HG02623 (cell line): ENCODE measurements at regions not wholly inside any gene's neighbourhood (a gene's known extent, or its start where the extent isn't known, plus 50 kb on each side); places are given as distances from the start of the nearest gene placed in this dataset.
A peak's percentile ranks its signal among the peaks of the same experiment; 100 is the strongest.

ENCODE experiments used
- ATAC-seq: cut with Tn5 transposase; IDR thresholded peaks from one replicate; pipeline ENCODE4 v1.9.1; 2021; ENCODE audit warnings: moderate library complexity; ENCODE audit not compliant: unreplicated experiment

DNA sequence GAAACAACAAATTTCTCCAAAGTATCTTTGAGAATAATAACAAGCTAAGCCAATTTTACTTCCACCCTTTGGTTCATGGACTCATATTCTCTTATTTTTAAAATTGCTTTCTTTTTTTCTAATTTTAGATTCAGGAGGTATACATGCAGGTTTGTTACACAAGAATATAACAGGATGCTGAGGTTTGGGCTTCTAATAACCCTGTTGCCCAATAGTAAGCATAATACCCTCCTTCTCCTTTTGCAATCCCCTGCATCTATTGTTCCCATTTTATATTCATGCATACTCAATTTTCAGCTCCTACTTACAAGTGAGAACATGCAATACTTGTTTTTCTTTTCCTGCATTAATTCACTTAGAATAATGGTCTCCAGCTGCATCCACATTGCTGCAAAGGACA is 202.3 kb upstream of the FSTL5 start:
- ATAC-seq, result no peak

DNA sequence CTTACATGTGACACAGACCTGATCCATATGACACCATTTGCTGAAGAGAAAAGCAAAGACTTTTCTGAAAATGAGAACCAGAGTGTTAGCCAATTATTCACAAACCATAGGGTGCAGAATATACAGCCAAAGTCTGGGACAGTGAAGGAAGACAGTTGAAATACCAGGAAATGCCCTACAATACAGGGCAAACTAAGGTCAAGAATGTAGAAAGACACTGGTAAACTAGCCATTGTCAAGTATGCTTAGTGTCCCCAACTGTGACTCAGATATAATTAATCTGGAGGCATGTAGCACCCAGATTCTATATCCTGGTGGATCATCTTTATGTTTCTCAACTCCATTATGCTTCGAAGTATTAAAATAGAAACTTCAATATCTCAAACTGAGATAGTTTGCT is 200.9 kb upstream of the FSTL5 start:
- no peak for ATAC-seq

GRCh38 chr4:162360369-162361149 is 196.8 kb upstream of the FSTL5 start:
- ATAC-seq, result no peak

DNA sequence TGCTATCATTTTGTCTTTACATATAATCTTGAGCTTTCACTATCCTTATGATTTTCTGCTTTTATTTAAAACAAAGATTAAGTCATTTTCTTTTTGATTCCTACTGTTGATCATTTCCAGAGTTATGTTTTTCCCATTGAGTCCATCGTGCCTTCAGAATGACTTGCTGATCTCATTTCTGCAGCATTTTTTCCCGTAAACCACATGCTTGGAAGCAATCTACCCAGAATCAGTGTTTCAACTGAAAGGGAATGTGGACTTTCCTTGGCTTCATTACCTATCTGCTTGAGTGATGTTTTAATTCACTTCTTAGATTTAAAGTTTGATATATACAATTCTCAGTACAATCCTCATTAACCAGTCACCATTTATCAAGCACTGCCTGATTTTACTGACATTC is 192.4 kb upstream of the FSTL5 start:
- ATAC-seq, result no peak

DNA sequence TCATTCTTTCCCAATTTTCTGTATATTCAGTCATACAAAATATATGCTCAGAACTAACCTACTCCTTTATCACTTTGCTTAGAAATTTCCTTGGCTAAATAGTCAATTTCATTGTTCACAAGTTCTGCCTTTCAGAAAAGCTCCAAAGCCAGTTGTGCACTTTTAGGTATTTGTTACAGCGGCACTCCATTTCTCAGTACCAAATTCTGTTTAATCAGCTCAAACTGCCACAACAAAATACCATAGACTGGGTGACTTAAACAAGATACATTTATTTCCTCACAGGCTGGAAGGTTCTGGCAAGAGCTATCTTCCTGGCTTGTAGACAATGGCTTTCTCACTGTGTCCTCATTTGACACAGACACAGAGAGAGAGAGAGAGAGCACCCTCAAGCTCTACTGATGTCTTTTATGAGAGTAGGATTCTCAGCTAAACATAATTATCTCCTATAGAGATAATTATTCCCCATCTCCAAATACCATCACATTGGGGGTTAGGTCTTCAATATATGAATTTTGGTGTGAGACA is 188.8 kb upstream of the FSTL5 start:
- no peak for ATAC-seq

DNA sequence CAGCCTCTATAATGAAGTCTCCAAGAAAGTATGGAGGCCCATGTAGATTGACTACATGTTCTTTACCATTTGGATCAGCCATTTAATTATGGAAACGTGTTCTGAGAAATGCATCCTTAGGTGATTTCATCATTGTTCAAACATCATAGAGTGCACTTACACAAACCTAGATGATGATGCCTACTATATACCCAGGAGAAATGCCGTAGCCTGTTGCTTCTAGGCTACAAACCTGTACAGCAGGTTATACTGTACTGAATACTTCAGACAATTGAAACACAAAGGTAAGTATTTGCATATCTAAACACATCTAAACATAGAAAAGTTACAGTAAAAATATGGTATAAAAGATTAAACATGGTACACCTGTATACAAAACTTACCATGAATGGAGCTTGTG is 186.5 kb upstream of the FSTL5 start:
- ATAC-seq, result no peak

- no peak for ATAC-seq
Measured at GRCh38 chr4:162349395-162349794, 185.6 kb upstream of the FSTL5 start.

DNA sequence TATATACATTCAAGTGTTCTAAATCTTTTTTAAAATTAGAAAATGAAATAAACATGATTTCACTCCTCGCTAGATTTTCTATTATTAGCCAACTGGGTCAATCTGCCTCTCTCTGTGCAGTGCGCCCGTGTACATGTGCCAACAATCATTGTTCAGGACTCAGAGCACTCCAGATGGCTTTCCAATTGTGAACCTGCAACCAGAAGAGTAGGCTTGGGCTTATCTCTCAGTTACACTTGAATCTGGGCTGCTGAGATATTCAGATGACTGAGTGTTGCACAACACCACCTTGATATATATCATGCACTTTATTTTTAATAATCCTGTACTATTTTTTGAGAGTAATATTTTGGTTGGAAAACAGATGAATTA is 184.0 kb upstream of the FSTL5 start:
- ATAC-seq, result no peak

- no peak for ATAC-seq
Measured at GRCh38 chr4:162347156-162347841, 183.5 kb upstream of the FSTL5 start.

DNA sequence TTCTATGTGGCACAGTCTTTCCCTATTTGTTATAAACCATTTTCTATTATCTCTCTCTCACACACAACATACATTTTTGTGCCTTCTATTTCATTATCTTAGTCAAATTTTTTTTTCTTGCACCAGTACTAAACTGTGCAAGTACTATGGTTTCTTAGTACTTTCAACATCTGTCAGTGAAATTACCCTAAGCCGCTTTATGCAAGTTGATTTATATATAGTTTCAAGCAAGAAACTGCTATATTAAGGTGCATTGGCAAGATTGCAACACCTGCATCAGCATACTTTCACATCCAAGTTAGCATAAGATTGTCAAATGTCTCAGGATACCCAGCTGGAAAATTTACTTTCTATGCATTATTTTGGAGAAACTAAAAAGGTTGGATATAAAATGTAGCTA is 180.2 kb upstream of the FSTL5 start:
- ATAC-seq, result no peak

- ATAC-seq, result no peak
Measured at GRCh38 chr4:162341533-162341932, 177.7 kb upstream of the FSTL5 start.

DNA sequence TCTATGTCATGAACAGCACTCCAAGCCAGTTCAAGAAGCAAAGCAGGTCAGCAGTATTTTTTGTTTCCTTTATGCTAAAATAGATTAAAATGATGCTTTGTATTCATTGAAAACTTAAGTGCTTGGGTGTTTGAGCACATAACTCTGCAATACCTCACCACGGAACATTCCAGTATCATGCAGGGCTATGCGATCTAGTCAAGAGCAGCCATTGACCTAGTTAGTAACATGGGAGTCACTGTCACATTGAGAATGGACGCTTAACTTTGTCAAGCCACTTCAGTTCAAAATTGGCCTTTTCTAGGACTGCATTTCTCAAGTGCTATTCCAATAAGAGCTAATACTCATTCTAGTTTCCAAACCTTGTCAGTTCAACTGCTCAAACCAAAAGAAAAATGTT is 160.1 kb upstream of the FSTL5 start:
- ATAC-seq, result no peak

- no peak for ATAC-seq
Measured at GRCh38 chr4:162322054-162322453, 158.3 kb upstream of the FSTL5 start.

DNA sequence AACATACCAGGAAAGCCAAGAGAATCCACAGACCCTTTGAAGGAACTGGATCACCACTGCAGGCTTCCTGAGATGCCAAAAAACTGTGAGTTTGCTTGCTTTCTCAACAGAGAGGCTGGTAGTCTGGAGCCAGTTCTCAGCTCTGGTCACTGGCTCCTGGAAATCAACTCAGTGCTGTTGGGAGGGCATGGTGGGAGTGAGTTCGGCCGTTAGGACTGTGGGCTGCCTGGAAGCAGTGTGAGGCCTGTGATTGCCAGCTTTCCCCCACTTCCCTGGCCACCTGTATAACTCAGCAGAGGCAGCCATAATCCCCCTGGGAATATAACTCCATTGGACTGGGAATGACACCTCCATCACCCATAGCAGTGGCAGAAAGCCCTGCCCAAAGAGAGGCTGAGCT is 122.0 kb upstream of the FSTL5 start:
- no peak for ATAC-seq

- ATAC-seq, result no peak
Measured at GRCh38 chr4:162282684-162283083, 118.9 kb upstream of the FSTL5 start.

- peak; percentile 76 for ATAC-seq
Measured at GRCh38 chr4:162274354-162274753, 110.6 kb upstream of the FSTL5 start.

DNA sequence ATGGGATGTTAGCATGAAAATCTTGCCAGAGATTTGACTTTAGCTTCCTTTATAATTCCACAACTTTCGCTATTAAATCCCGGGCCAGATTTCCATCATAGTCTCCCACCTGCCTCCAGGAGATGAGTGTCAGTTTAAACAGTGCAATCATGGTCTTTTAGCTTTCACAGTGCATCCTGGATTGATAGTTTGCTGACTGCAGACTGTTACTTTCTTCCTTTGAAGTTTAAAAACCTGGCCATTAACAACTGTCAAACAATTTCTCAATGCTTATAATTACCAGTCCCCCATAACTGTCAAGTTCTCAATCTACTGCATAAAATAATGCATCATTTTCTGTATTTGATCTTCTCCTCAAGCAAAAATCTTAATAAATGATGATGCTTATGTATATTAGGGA is 108.4 kb upstream of the FSTL5 start:
- no peak for ATAC-seq

DNA sequence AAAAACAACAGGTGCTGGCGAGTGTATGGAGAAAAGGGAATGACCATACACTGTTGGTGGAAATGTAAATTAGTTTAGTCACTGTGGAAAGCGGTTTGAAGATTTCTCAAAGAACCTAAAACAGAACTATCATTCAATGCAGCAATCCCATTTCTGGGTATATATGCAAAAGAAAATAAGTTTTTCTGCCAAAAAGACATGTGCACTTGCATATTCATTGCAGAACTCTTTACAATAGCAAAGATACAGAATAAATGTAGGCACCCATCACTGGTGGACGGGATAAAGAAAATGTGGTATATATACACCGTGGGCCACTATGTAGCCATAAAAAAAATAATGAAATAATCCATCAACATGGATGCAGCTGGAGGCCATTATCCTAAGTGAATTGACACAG is 105.1 kb upstream of the FSTL5 start:
- ATAC-seq, result no peak

- ATAC-seq, result no peak
Measured at GRCh38 chr4:162265802-162266201, 102.0 kb upstream of the FSTL5 start.

GRCh38 chr4:162245051-162245450 is 81.3 kb upstream of the FSTL5 start:
- ATAC-seq, result no peak

- ATAC-seq, result no peak
Measured at GRCh38 chr4:162241857-162242256, 78.1 kb upstream of the FSTL5 start.

DNA sequence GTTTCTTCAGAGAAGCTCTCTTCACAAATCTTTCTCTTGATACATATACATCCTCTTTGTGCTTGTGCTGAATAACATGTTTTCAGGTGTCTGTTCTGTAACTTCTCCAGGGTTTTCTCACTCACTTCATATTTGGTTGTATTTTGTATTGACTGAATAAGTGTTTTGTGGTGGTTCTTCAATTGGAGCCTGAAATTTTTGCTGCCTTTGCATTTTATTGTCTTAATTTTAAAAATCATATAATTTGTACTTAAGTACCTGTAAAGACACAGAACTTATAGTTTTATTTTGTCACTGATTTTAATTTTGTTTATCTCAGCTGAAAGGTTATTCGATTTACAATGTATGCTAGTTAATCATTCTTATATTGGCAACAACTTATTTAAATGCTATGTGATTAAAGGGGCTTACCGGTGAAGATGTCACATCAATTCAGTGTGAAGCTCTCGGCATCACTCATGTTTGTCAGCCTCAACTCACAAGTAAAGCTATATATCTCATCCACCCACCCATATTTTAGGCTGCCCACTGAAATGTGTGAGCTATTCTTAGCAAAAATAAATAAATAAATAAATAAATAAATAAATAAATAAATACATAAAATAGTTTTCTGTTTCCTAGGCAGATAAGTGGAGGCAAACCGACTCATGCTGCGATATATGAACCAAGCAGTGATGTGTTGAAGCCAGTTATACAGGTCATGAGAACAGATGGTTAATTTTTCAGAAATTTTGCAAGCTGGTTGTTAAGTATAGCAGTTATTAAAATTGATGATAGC is 76.4 kb upstream of the FSTL5 start:
- ATAC-seq, result no peak
